ENCODE measurements at regions not wholly inside any gene's neighbourhood (a gene's known extent, or its start where the extent isn't known, plus 50 kb on each side); places are given as distances from the start of the nearest gene placed in this dataset.
A peak's percentile ranks its signal among the peaks of the same experiment; 100 is the strongest.
"Not testable (repeated sequence)": the region's sequence is repeated elsewhere in the genome, so short reads cannot be mapped to it uniquely, and the experiment has no call there.

DNA sequence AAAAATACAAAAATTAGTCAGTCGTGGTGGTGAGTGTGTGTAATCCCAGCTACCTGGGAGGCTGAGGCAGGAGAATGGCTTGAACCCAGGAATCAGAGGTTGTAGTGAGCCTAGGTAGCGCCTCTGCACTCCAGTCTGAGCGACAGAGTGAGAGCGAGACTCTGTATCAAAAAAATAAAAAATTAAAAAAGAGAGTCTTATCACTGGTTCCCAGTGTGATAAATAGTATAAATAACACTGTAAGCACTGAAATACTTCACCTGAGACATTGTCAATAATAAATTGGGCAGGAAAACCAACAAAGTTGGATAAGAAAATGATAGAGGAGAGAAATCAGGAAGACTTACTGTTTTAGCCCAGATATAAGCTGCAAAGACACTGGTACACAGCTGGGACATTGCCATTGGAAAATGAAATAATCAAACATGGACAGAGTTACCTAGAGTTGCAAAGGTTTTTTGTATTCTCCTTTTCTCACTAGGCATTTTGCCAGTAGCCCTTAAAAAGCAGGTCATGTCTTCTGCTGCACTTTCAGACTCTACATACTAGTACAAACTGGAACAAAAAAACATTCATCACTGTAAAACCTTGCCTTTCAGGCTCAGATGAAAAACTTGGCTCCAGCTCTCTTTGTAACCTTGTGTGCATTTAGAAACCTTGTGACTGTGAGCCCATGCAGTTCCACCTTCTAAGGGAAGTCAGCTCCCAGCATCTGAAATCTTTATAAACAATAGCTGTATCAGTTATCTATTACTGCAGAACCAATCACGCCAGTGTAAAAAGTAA, 55.0 kb upstream of the PPP1R2C start:
- Mint-ChIP-seq H3K9me3 (peaks cover 2% of the 10 kb centered on the region), H3K4me3 (no peak overlapping the region), H3K27me3 (no peaks in the 10 kb centered on the region), H3K4me1 (peaks cover 4% of the 10 kb centered on the region), H3K27ac (no peak overlapping the region), H3K36me3 (no peaks in the 10 kb centered on the region)
- DNase-seq, result no peak

DNA sequence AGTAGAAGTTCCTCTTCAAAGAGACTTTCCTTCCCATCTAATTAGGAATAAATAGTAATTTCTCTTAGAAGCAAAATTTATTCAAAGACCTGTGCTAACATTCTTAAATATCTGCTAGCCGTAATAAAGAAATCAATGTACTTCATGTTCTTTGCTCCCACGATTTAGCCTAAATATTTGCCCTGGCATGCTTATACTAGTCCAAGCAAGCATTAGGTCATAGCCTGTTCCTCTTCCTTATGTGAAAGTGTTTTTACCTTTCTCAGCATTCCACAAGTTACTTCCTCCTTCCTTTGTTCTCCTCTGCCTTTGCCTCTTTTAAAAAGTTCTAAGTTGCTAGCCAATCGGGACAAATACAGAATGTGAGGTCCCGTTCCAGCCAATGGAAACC, 55.6 kb upstream of the PPP1R2C start:
- H3K27me3 Mint-ChIP-seq, H3K9me3 Mint-ChIP-seq, DNase-seq, H3K36me3 Mint-ChIP-seq, H3K27ac Mint-ChIP-seq, H3K4me1 Mint-ChIP-seq, H3K4me3 Mint-ChIP-seq: not testable (repeated sequence)

DNA sequence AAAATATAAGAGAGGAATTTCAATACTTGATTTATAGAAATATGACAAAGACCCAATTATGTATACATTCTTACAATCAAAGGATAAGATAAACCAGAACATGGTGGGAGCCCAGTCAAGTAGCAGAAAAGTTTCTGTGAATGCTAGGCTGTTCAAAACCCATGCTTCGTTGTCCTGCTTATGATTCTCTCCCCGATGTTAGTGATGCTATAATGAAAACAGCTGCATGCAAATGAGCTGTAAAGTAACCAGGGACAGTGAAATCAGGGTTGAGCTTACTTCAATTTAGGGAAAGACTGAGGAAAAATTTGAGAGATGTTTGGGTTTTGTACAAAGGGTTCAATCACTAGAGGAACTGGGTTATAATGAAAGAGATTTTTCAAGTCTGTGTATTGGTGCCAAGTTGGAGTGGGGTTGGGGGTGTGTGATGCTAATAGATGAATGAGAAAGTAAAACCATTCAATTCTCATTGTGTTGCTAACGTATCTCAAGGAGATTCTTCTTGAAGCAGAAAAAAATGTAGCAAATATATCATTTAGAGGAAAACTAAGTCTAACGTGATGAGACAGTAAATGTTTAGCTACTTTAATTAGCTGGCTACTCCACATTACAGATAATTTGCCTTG, 59.3 kb upstream of the PPP1R2C start:
- H3K36me3 Mint-ChIP-seq, result no peaks in the 10 kb centered on the region
- H3K9me3 Mint-ChIP-seq, result no peaks in the 10 kb centered on the region
- H3K4me3 Mint-ChIP-seq, result no peak overlapping the region
- no peaks in the 10 kb centered on the region for H3K27me3 Mint-ChIP-seq
- no peak for DNase-seq
- H3K27ac Mint-ChIP-seq, result no peak overlapping the region
- H3K4me1 Mint-ChIP-seq, result peaks cover 4% of the 10 kb centered on the region

DNA sequence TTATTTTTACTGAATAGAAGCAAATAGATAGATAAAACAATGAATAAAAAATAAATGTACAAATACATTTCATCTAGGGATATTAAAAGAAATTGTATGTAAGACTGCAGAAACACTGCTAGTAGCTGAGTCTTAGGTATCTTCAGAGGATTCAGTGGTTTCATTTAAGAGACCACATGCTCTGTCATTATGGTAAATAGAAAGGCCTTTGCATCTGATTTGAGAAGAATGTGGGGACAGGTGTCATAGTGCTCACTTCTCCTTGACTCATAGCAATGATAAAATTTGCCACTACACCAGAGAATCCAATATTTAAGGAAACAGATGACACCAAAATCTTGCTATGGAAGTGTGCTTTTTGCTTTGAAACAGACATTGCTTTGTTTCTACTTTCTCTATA, 59.8 kb upstream of the PPP1R2C start:
- no peaks in the 10 kb centered on the region for H3K27me3 Mint-ChIP-seq
- no peaks in the 10 kb centered on the region for H3K9me3 Mint-ChIP-seq
- H3K27ac Mint-ChIP-seq, result no peak overlapping the region
- H3K36me3 Mint-ChIP-seq, result no peaks in the 10 kb centered on the region
- H3K4me1 Mint-ChIP-seq, result peaks cover 4% of the 10 kb centered on the region
- no peak overlapping the region for H3K4me3 Mint-ChIP-seq
- no peak for DNase-seq

GRCh38 chrX:42839632-42840031, 61.7 kb upstream of the PPP1R2C start:
- Mint-ChIP-seq H3K27me3 (no peaks in the 10 kb centered on the region), H3K36me3 (no peaks in the 10 kb centered on the region), H3K9me3 (no peaks in the 10 kb centered on the region), H3K4me1 (peaks cover 4% of the 10 kb centered on the region), H3K4me3 (no peak overlapping the region), H3K27ac (no peak overlapping the region)
- no peak for DNase-seq

DNA sequence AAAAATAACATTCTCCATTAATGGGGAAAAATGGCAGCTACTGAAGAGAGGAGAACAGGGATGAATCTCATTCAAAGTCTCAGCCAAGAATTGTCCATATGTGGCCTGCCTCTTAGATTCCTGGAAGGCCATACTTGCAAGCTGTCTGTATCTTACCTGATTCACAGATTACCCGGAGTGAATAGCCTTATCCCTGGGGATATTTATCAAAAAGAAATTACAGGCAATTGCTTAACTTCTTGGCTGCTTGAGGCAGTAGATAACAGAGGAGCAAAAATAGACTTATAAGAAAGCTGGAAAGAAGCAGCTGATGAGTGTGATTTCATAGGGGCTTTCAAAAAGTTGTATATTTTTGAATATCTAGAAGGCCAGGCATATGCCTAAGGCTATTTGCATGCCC, 68.8 kb upstream of the PPP1R2C start:
- H3K36me3 Mint-ChIP-seq, result peaks cover 2% of the 10 kb centered on the region
- H3K27me3 Mint-ChIP-seq, result no peaks in the 10 kb centered on the region
- H3K4me1 Mint-ChIP-seq, result peaks cover 3% of the 10 kb centered on the region
- DNase-seq, result no peak
- peaks cover 10% of the 10 kb centered on the region for H3K9me3 Mint-ChIP-seq
- H3K4me3 Mint-ChIP-seq, result no peak overlapping the region
- no peak overlapping the region for H3K27ac Mint-ChIP-seq

DNA sequence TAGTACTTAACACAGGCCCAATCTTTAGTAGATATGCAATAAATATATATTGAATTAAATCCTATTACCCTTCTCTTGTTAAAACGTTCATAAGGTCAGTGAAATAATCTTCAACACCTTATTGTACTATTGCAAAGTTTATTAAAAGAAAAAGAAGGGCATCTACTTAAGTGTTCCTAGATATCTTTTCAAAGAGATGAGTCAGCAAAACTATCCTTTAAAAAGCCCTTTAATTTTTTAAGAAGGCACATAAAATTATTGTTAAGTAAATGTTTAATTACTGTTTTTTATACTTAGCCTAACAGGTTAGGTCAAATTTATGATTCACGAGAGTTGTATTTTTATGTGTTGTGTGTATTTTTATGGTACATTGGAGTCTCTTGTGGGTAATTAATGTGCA, 77.3 kb upstream of the PPP1R2C start:
- Mint-ChIP-seq H3K27me3 (no peaks in the 10 kb centered on the region), H3K4me3 (no peak overlapping the region), H3K27ac (no peak overlapping the region), H3K4me1 (no peaks in the 10 kb centered on the region), H3K9me3 (peaks cover 3% of the 10 kb centered on the region), H3K36me3 (peaks cover 1% of the 10 kb centered on the region)
- DNase-seq, result no peak

GRCh38 chrX:42857766-42858165, 79.8 kb upstream of the PPP1R2C start:
- no peaks in the 10 kb centered on the region for H3K27me3 Mint-ChIP-seq
- H3K4me3 Mint-ChIP-seq, result no peak overlapping the region
- no peak for DNase-seq
- H3K27ac Mint-ChIP-seq, result no peak overlapping the region
- no peaks in the 10 kb centered on the region for H3K4me1 Mint-ChIP-seq
- H3K9me3 Mint-ChIP-seq, result peaks cover 2% of the 10 kb centered on the region
- peaks cover 1% of the 10 kb centered on the region for H3K36me3 Mint-ChIP-seq

DNA sequence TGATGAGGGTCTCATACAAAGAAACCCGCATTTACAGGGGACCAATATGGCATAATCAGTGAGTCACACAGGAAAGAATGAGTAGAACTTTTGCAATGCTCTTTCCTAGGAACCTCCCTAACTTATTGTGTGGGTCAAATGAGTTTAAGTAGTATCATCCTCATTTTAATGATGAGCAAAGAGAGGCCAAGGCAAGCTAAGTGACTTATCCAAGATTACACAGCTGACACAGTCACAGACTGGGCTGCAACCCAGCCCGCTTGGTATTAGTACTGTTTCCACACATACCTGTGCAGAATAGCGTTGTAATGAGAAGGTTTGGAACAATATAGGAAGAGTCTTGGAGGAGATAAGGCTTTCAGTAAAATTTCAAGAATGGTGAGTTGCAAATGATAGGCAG, 91.0 kb upstream of the PPP1R2C start:
- Mint-ChIP-seq H3K27ac (peak overlapping the region; percentile 75), H3K4me1 (peaks cover 14% of the 10 kb centered on the region), H3K27me3 (no peaks in the 10 kb centered on the region), H3K9me3 (peaks cover 5% of the 10 kb centered on the region), H3K4me3 (no peak overlapping the region), H3K36me3 (peaks cover 6% of the 10 kb centered on the region)
- no peak for DNase-seq

GRCh38 chrX:42869659-42870476, 91.9 kb upstream of the PPP1R2C start:
- Mint-ChIP-seq H3K27me3 (no peaks in the 10 kb centered on the region), H3K9me3 (peaks cover 5% of the 10 kb centered on the region), H3K36me3 (peaks cover 6% of the 10 kb centered on the region), H3K27ac (peak overlapping the region; percentile 75), H3K4me1 (peaks cover 14% of the 10 kb centered on the region), H3K4me3 (no peak overlapping the region)
- peak; percentile 5 for DNase-seq

- no peaks in the 10 kb centered on the region for H3K36me3 Mint-ChIP-seq
- H3K4me3 Mint-ChIP-seq, result no peak overlapping the region
- H3K9me3 Mint-ChIP-seq, result no peaks in the 10 kb centered on the region
- no peak for DNase-seq
- H3K4me1 Mint-ChIP-seq, result no peaks in the 10 kb centered on the region
- H3K27ac Mint-ChIP-seq, result no peak overlapping the region
- H3K27me3 Mint-ChIP-seq, result no peaks in the 10 kb centered on the region
Measured at GRCh38 chrX:42886519-42886918, 108.6 kb upstream of the PPP1R2C start.

- Mint-ChIP-seq H3K4me3 (no peak overlapping the region), H3K36me3 (peaks cover 3% of the 10 kb centered on the region), H3K27me3 (no peaks in the 10 kb centered on the region), H3K27ac (no peak overlapping the region), H3K4me1 (peaks cover 3% of the 10 kb centered on the region), H3K9me3 (peaks cover 3% of the 10 kb centered on the region)
- no peak for DNase-seq
Measured at GRCh38 chrX:42900947-42901346, 123.0 kb upstream of the PPP1R2C start.

DNA sequence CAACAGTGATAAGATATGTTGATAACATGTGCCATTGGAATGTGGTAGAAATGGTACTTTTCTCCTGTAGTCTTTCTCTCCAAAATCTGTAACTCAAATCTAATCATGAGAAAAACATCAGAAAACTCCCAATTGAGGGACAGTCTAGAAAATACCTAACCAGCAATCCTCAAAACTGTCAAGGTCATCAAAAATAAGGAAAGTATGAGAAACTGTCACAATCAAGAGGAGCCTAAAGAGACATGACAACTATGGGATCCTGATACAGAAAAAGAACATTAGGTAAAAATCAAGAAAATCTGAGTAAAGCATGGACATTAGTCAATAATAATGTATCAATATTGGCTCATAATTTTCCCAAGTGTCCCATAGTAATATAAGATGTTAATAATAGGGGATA, 124.5 kb upstream of the PPP1R2C start:
- no peak for DNase-seq
- Mint-ChIP-seq H3K27me3 (no peaks in the 10 kb centered on the region), H3K27ac (no peak overlapping the region), H3K9me3 (peaks cover 3% of the 10 kb centered on the region), H3K4me3 (no peak overlapping the region), H3K4me1 (peaks cover 3% of the 10 kb centered on the region), H3K36me3 (peaks cover 3% of the 10 kb centered on the region)

GRCh38 chrX:42920752-42921151, 142.8 kb upstream of the PPP1R2C start:
- H3K9me3 Mint-ChIP-seq, result peaks cover 10% of the 10 kb centered on the region
- H3K36me3 Mint-ChIP-seq, result no peaks in the 10 kb centered on the region
- no peak overlapping the region for H3K27ac Mint-ChIP-seq
- no peaks in the 10 kb centered on the region for H3K4me1 Mint-ChIP-seq
- no peaks in the 10 kb centered on the region for H3K27me3 Mint-ChIP-seq
- DNase-seq, result no peak
- H3K4me3 Mint-ChIP-seq, result no peak overlapping the region

DNA sequence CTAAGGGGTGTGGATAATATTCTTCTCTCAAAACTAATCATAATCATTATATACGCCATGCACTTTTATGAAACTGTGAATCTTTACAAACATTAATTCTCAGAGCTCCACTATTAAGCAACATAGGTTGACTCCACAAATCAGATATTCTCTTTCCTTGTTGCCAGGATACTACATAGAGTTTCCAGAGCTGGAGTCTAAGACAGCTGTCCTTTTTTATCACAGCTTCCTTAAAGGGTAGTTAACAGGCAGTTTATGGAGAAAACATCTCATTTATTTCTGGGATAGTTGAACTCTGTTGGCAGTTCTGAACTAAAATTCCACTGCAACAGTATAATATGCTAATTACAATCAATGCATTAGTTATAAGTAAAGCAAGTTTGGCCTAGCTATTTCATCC, 152.1 kb upstream of the PPP1R2C start:
- Mint-ChIP-seq H3K27ac (no peak overlapping the region), H3K4me1 (peaks cover 12% of the 10 kb centered on the region), H3K36me3 (no peaks in the 10 kb centered on the region), H3K4me3 (no peak overlapping the region), H3K27me3 (no peaks in the 10 kb centered on the region), H3K9me3 (peaks cover 1% of the 10 kb centered on the region)
- DNase-seq, result no peak
